HG02970 (cell line): ENCODE measurements at regions not wholly inside any gene's neighbourhood (a gene's known extent, or its start where the extent isn't known, plus 50 kb on each side); places are given as distances from the start of the nearest gene placed in this dataset.

Experiments
- ATAC-seq: cut with Tn5 transposase; IDR thresholded peaks from one replicate; pipeline ENCODE4 v1.9.1; 2021; ENCODE audit warnings: mild to moderate bottlenecking, moderate library complexity, moderate number of reproducible peaks; ENCODE audit not compliant: unreplicated experiment, low FRiP score

DNA sequence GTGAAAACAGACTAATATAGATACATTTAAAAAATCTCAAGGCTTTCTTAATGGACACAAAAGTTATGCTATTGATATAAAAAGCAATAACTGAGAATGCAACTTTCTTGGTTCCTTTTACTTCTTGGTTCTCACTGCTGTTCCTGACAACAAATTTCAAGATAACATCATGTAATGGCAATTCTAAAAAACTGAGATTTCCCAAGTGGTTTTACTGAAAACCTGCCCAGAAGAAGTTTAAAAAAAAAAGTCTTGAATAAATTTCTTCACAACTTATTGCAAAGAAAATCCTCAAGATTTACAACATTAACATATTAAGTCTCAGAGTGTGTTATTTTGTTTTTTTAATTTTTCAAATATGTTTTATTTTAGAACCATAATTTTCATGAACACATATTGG is 302.8 kb upstream of the COX7C start:
- ATAC-seq: no peak

GRCh38 chr5:86320266-86320665 is 297.5 kb upstream of the COX7C start:
- ATAC-seq: no peak

DNA sequence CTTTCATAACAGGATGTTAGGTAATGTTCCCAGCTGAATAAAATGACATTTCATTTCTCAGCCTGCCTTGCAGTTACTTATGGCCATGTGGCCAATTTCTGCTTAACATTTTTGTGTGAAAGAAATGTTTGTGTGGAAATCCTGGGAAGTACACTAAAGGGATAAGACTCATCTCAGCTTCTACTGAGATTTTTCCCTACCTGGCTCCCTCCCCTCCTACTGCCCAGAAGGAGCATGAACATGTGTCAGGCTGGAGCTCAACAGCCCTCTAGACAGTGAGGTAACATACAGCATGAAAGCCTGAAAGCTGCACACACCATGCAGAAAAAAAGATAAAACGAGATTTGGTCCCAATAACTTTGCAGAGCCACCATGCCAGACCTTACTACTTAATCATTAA is 288.4 kb upstream of the COX7C start:
- no peak for ATAC-seq

DNA sequence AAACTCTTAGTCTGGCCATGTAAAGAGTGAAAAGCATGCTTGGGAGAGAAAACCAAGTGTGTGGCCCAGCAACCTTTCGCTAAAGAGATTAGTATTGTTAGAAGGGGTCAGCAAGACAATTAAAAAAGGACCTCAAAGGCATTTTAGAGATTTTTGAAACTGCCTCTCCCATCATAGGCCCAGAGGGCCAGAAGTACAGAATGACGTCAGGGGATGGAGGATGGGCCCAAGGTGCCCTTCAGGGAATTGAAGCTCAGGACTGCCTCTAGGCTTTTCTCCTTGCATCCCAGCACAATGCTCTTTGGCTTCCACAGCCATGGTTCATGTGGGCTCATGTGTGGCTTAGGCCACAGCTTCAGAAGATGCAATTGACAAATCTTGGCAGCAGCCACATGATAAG is 287.0 kb upstream of the COX7C start:
- no peak for ATAC-seq

DNA sequence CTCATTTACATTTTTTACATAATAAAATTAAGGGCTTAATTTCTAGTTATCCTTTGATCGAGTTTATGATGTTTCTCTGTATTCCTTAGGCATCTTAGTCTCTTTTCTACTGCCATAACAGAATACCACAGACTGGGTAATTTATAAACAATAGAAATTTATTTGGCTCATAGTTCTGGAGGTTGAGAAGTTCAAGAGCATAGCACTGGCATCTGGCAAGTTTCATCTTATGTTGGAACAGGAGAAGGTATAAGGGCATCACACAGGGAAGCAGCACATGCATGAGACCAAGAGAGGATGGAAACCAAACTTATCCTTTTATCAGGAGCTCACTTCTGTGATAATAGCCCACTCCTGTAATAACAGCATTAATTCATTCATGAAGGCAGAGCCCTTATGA is 284.9 kb upstream of the COX7C start:
- ATAC-seq: no peak

DNA sequence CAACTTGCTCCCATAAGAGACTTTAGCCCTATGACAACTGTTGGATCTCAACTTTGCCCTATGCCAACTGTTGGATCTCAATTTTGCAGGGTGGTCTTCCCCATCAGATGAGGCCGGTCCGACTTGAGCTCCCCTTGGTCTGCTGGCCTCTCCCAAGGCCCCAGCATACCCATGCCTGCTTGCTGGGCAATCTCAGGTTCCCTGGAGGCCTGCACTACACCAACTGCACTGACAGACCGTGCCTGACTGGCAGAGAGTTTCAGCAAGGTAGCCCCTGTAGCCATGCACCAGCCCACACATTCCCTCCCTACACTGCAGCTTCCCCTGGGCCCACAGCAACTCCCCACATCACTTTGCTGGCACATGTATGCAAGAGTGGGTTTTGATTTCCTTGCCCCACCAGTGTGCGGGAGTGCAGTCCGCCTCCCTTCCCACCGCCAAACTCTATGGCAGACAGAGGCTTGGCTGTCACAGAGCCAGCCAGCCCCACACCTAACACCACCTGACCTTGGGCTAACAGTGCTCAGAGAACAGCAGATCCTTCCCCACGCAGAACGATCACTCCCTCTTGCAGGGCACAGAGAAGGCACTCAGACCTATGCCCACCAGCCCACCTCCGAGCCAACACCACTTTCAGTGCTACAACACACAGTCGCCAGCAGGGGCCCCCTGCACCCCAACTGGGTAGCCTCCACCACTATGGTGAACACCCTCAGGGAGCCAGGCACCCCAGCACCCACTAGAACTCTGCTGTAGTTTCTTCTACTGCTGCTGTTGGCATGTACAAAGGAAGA is 279.9 kb upstream of the COX7C start:
- ATAC-seq: no peak

- no peak for ATAC-seq
These were observed 263.1 kb upstream of the COX7C start for GRCh38 chr5:86354664-86355063.

DNA sequence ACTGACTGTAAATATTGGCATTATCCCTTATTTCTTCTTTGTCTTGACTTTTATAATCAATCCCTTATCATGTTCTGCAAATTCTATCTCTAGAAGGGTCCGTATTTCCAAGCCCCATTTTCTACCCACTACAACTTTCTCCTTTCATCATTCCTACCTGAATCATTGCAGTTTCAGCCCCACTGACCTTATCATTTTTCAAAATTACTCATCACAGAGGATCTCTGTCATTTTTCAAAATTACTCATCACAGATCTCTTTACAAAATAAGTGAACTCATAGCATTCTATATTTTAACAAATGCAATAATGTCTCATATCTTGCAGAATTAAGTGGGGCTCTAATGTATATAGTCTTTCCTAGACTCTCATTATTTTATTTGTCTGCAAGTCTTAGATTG is 256.9 kb upstream of the COX7C start:
- no peak for ATAC-seq

- ATAC-seq: no peak
These were observed 246.7 kb upstream of the COX7C start for GRCh38 chr5:86371061-86371460.

DNA sequence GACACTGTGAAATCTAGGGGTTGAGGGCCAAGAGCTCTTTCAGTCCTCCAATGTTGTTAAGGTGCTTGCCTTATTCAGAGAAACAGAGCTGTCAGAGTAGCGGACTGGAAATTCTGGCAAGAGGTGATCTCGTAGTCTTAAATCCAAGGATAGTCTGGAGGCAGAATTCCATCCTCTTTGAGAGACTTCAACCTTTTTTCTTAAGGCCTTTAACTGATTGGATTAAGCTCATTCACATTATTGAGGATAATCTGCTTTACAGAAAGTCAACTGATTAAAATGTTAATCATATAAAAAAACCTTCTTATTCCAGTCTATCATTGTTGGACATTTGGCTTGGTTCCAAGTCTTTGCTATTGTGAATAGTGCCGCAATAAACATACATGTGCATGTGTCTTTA is 243.1 kb upstream of the COX7C start:
- no peak for ATAC-seq

DNA sequence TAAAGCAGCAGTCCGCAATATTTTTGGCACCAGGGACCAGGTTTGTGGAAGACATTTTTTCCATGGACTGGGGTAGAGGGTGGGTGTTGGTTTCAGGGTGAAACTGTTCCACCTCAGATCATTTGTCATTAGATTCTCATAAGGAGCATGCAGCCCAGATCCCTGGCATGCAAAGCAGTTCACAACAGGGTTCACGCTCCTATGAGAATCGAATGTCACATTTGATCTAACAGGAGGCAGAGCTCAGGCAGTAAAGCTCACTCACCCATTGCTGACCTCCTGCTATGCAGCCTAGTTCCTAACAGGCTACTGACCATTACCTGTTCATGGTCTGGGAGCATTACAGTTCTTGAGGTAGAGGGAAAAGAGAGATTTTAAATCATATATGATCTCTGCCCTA is 241.5 kb upstream of the COX7C start:
- ATAC-seq: no peak

DNA sequence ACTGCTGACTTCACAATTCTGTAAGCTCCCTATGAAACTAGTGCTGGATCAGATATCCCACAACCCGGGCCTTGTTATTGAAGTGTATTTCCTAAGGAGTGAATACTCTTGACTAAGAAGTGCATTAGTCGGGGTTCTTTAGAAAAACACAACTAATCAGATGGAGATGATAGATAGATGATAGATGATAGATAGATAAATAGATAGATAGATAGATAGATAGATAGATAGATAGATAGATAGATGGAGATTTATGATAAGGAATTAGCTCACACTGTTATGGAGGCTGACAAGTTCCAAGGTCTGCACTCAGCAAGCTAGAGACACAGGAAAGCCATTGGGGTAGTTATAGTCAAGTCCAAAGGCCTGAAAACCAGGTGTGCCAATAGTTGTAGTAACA is 214.6 kb upstream of the COX7C start:
- ATAC-seq: no peak

DNA sequence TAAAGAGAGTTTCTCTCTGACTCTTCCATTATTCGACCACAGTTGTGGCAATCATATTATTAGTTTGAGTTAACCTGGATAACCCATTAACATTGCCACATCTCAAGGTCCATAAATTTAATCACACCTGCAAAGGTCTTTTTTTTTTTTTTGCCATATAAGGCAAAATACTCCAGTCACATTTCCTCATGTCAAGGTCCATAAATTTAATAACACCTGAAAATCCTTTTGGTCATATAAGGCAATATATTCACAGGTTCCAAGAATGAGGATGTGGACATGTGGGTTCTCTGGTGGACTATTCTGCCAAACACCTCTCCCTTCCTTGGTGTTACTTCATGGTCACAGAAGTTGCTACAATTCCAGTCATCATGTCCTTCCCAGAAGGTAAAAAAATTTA is 213.5 kb upstream of the COX7C start:
- ATAC-seq: no peak

DNA sequence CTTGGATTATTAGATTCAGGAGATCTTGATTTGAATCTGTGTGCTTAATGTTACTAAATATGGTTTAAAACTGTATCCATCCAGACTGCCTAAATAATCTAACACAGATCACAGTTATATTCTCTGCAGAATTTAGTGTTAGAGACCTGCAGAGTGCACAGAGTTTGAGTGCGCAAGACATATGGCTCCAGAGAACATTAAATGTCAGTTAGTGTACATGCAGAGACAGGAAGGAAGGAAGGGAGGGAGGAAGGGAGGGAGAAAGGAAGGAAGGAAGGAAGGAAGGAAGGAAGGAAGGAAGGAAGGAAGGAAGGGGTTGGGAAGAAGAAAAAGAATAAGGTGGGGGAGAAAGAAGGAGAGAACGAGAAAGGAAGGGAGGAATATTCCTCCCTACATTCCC is 210.0 kb upstream of the COX7C start:
- no peak for ATAC-seq

- no peak for ATAC-seq
These were observed 206.1 kb upstream of the COX7C start for GRCh38 chr5:86411596-86411995.

- ATAC-seq: no peak
These were observed 190.6 kb upstream of the COX7C start for GRCh38 chr5:86427158-86427557.

GRCh38 chr5:86439593-86440110 is 178.1 kb upstream of the COX7C start:
- ATAC-seq: no peak

GRCh38 chr5:86442036-86442745 is 175.6 kb upstream of the COX7C start:
- no peak for ATAC-seq

- ATAC-seq: no peak
These were observed 170.4 kb upstream of the COX7C start for GRCh38 chr5:86447362-86447761.

GRCh38 chr5:86452251-86452650 is 165.5 kb upstream of the COX7C start:
- ATAC-seq: no peak

GRCh38 chr5:86460519-86460918 is 157.2 kb upstream of the COX7C start:
- ATAC-seq: no peak
